ENCODE measurements at regions not wholly inside any gene's neighbourhood (a gene's known extent, or its start where the extent isn't known, plus 50 kb on each side); places are given as distances from the start of the nearest gene placed in this dataset.

DNA sequence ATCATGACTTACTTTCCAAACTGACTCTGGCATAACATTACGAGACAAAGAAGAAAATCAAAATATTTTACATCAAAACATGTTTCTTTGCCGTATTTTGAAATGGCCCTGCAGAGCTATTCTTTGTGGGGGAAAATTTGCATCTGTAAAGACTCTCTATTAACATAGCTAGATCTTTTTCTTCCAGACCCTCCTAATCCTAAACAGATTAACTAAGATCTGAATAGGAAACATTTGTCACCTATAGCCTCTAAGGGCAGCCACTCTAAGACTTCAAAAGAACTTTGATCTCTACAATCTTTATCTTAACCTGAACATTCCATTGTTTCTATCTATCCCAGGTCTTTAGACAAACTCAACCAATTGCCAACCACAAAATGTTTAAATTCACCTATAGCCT, 176.6 kb upstream of the CENPE start:
- no peak overlapping the region for H3K4me2 ChIP-seq
- TF ChIP-seq, protein P1, sequence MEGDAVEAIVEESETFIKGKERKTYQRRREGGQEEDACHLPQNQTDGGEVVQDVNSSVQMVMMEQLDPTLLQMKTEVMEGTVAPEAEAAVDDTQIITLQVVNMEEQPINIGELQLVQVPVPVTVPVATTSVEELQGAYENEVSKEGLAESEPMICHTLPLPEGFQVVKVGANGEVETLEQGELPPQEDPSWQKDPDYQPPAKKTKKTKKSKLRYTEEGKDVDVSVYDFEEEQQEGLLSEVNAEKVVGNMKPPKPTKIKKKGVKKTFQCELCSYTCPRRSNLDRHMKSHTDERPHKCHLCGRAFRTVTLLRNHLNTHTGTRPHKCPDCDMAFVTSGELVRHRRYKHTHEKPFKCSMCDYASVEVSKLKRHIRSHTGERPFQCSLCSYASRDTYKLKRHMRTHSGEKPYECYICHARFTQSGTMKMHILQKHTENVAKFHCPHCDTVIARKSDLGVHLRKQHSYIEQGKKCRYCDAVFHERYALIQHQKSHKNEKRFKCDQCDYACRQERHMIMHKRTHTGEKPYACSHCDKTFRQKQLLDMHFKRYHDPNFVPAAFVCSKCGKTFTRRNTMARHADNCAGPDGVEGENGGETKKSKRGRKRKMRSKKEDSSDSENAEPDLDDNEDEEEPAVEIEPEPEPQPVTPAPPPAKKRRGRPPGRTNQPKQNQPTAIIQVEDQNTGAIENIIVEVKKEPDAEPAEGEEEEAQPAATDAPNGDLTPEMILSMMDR (IDR thresholded peaks at IDR 0.05; ENCODE audit: poor library complexity), result no peak
- H3K9me3 ChIP-seq (ENCODE audit: low read depth), result no peaks in the 10 kb centered on the region
- WGBS (ENCODE audit: low lambda C conversion rate, missing lambda C conversion rate), result 65% methylated on average over 2 of the region's 2 CpGs
- no peaks in the 10 kb centered on the region for H3K36me3 ChIP-seq (replicated peaks; ENCODE audit: insufficient read depth, low read depth)
- H3K4me3 ChIP-seq, result no peak overlapping the region
- H3K4me1 ChIP-seq (ENCODE audit: insufficient read depth), result no peaks in the 10 kb centered on the region
- H3K27ac ChIP-seq, result no peak overlapping the region
- no peaks in the 10 kb centered on the region for H3K9me2 ChIP-seq (replicated peaks; ENCODE audit: insufficient read depth)
- DNase-seq (ENCODE audit: low spot score), result no peak
- H2AFZ ChIP-seq, result no peak overlapping the region
- no peaks in the 10 kb centered on the region for H3K27me3 ChIP-seq
- no peaks in the 10 kb centered on the region for H3K79me2 ChIP-seq
- no peaks in the 10 kb centered on the region for H4K20me1 ChIP-seq (ENCODE audit: insufficient read depth, poor library complexity, severe bottlenecking)

DNA sequence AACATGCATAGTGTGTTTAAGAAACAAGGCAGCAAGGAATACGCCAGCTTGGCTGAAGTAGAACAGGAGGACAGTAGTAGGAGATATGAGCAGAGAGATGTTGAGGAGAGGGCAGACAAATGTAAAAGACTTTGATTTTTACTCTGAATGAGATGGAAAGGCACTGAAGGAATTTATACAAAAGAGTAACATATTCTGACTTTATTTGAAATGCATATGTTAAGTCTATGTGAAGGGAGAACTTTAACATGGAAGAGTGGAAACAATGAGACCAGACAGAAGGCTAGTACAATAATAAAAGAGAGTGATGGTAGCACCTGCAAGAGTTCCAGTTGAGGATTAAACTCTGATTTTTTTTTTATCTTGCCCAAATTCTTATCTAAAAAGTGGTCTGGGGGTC, 176.2 kb upstream of the CENPE start:
- no peak overlapping the region for H3K4me2 ChIP-seq
- no peak overlapping the region for H3K27ac ChIP-seq
- H3K79me2 ChIP-seq, result no peaks in the 10 kb centered on the region
- TF ChIP-seq EZH2 (IDR thresholded peaks at IDR 0.05; ENCODE audit: borderline replicate concordance) (no peak), EZH2phosphoT487 (IDR thresholded peaks at IDR 0.05; ENCODE audit: low read depth, severe bottlenecking, unreplicated experiment) (no peak)
- TF ChIP-seq, protein P1 (IDR thresholded peaks at IDR 0.05; ENCODE audit: poor library complexity), result no peak
- DNase-seq (ENCODE audit: low spot score), result no peak
- H2AFZ ChIP-seq, result no peak overlapping the region
- H4K20me1 ChIP-seq (ENCODE audit: insufficient read depth, poor library complexity, severe bottlenecking), result no peaks in the 10 kb centered on the region
- no peaks in the 10 kb centered on the region for H3K36me3 ChIP-seq (replicated peaks; ENCODE audit: insufficient read depth, low read depth)
- H3K27me3 ChIP-seq, result no peaks in the 10 kb centered on the region
- no peaks in the 10 kb centered on the region for H3K4me1 ChIP-seq (ENCODE audit: insufficient read depth)
- no peak overlapping the region for H3K4me3 ChIP-seq
- WGBS (ENCODE audit: low lambda C conversion rate, missing lambda C conversion rate), result 100% methylated on average over 1 of the region's 1 CpG
- no peaks in the 10 kb centered on the region for H3K9me2 ChIP-seq (replicated peaks; ENCODE audit: insufficient read depth)
- no peaks in the 10 kb centered on the region for H3K9me3 ChIP-seq (ENCODE audit: low read depth)

DNA sequence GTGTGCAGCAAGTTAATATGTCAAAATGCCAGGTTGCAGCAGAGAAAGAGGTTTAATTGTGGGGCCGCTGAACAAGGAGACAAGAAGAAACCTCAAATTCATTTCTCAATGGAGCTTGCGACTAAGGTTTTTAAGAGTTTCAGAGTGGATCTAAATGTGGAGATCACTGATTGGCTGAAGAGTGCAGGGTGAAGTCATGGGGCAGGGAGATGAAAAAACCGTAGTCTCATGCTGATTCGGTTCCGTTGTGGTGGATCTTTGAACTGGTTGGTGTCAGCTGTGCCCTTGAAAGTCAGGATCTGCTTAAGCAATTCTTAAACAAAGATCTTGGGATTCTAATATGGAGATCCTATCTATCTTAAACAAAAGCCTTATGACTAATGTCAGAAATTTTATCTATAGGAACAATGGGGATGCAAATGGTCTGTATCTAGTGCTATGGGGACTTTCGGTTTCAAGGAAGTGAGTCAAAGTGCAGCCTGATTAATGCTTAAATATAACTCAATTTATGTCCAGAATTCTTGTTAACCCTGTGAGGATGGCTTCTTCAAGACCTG, 173.9 kb upstream of the CENPE start:
- TF ChIP-seq, protein P1 (IDR thresholded peaks at IDR 0.05; ENCODE audit: poor library complexity), result no peak
- TF ChIP-seq EZH2 (IDR thresholded peaks at IDR 0.05; ENCODE audit: borderline replicate concordance), result no peak
- H3K4me2 ChIP-seq, result no peak overlapping the region
- no peaks in the 10 kb centered on the region for H3K36me3 ChIP-seq (replicated peaks; ENCODE audit: insufficient read depth, low read depth)
- 91% methylated on average over 6 of the region's 6 CpGs for WGBS (ENCODE audit: low lambda C conversion rate, missing lambda C conversion rate)
- DNase-seq (ENCODE audit: low spot score), result no peak
- no peaks in the 10 kb centered on the region for H4K20me1 ChIP-seq (ENCODE audit: insufficient read depth, poor library complexity, severe bottlenecking)
- H3K27ac ChIP-seq, result no peak overlapping the region
- no peak overlapping the region for H3K4me3 ChIP-seq
- no peaks in the 10 kb centered on the region for H3K27me3 ChIP-seq
- H2AFZ ChIP-seq, result no peak overlapping the region
- H3K9me3 ChIP-seq (ENCODE audit: low read depth), result no peaks in the 10 kb centered on the region
- no peaks in the 10 kb centered on the region for H3K4me1 ChIP-seq (ENCODE audit: insufficient read depth)
- no peaks in the 10 kb centered on the region for H3K79me2 ChIP-seq
- no peaks in the 10 kb centered on the region for H3K9me2 ChIP-seq (replicated peaks; ENCODE audit: insufficient read depth)

DNA sequence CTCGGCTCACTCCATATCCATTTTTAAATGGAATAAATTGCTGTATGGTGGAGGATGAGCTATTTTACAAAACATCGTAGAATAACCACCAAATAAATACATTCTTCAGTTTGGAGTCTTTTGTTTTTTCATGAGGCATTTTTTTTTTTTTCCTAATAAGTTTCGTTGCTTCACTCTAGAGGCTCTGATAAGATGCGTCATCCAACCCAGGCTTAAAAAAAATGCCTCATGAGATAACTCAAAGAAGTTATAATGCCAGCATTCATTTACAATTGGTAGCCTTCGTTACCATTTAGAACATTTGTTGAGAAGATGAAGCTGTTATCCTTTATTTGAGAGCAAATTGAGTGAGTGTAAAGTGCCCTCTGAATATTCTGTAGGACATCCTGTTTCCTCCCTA, 172.2 kb upstream of the CENPE start:
- DNase-seq (ENCODE audit: low spot score), result no peak
- H3K36me3 ChIP-seq (replicated peaks; ENCODE audit: insufficient read depth, low read depth), result no peaks in the 10 kb centered on the region
- no peaks in the 10 kb centered on the region for H3K9me3 ChIP-seq (ENCODE audit: low read depth)
- H3K27me3 ChIP-seq, result no peaks in the 10 kb centered on the region
- no peak overlapping the region for H3K27ac ChIP-seq
- H3K79me2 ChIP-seq, result no peaks in the 10 kb centered on the region
- H3K9me2 ChIP-seq (replicated peaks; ENCODE audit: insufficient read depth), result no peaks in the 10 kb centered on the region
- H3K4me3 ChIP-seq, result no peak overlapping the region
- WGBS (ENCODE audit: low lambda C conversion rate, missing lambda C conversion rate), result 87% methylated on average over 5 of the region's 5 CpGs
- no peaks in the 10 kb centered on the region for H4K20me1 ChIP-seq (ENCODE audit: insufficient read depth, poor library complexity, severe bottlenecking)
- TF ChIP-seq EZH2phosphoT487 (IDR thresholded peaks at IDR 0.05; ENCODE audit: low read depth, severe bottlenecking, unreplicated experiment) (no peak), EZH2 (IDR thresholded peaks at IDR 0.05; ENCODE audit: borderline replicate concordance) (no peak)
- TF ChIP-seq, protein P1 (IDR thresholded peaks at IDR 0.05; ENCODE audit: poor library complexity), result no peak
- no peak overlapping the region for H2AFZ ChIP-seq
- no peak overlapping the region for H3K4me2 ChIP-seq
- H3K4me1 ChIP-seq (ENCODE audit: insufficient read depth), result no peaks in the 10 kb centered on the region
